Heart left ventricle (tissue), 16 donors: ENCODE measurements at regions not wholly inside any gene's neighbourhood (a gene's known extent, or its start where the extent isn't known, plus 50 kb on each side); places are given as distances from the start of the nearest gene placed in this dataset.

ENCODE experiments used
- ATAC-seq, 4 donors: fragments of 200-7000 bp; cut with Tn5 transposase; one replicate each; pipeline ENCODE4 v1.9.1; 2020 to 2022; ENCODE audit warnings: moderate library complexity in 4 of 4, mild to moderate bottlenecking in 3 of 4, moderate number of reproducible peaks in 1 of 4
- DNase-seq, 5 donors: peaks; one replicate each; pipeline ENCODE4 v3.0.0-alpha.2; 2020
- H3K27ac ChIP-seq, 12 donors: fragments of 200-600 bp; sonication (generic) in 4 of 12; one replicate each; pipeline versions ENCODE4 v1.5.0 to v1.8.0; 2016 to 2022; ENCODE audit warnings: mild to moderate bottlenecking in 2 of 12
- H3K27me3 ChIP-seq, 9 donors: fragments of 200-600 bp; sonication (generic) in 2 of 9; one replicate each; pipeline versions ENCODE4 v1.5.1 to v1.8.0; 2016 to 2022; ENCODE audit warnings: mild to moderate bottlenecking in 3 of 9
- H3K36me3 ChIP-seq, 9 donors: fragments of 200-600 bp; sonication (generic) in 2 of 9; one replicate each; pipeline versions ENCODE4 v1.5.0 to v1.8.0; 2018 to 2022; ENCODE audit warnings: mild to moderate bottlenecking in 2 of 9
- H3K4me1 ChIP-seq, 12 donors: fragments of 200-600 bp; sonication (generic) in 4 of 12; one replicate each; pipeline versions ENCODE4 v1.5.0 to v1.8.0; 2016 to 2022; ENCODE audit warnings: mild to moderate bottlenecking in 3 of 12
- H3K4me3 ChIP-seq, 12 donors: fragments of 200-600 bp; sonication (generic) in 4 of 12; one replicate each; pipeline versions ENCODE4 v1.5.0 to v1.8.0; 2017 to 2022; ENCODE audit warnings: mild to moderate bottlenecking in 9 of 12, moderate library complexity in 4 of 12
- H3K9me3 ChIP-seq, 12 donors: fragments of 200-600 bp; sonication (generic) in 4 of 12; one replicate each; pipeline versions ENCODE4 v1.5.0 to v1.8.0; 2016 to 2022; ENCODE audit warnings: mild to moderate bottlenecking in 1 of 12
- CTCF ChIP-seq, 12 donors: fragments of 200-600 bp; sonication (generic) in 4 of 12; IDR thresholded peaks; one replicate each; pipeline versions ENCODE4 v1.5.0 to v1.8.0; 2018 to 2022; ENCODE audit warnings: antibody characterized with exemption in 12 of 12, mild to moderate bottlenecking in 5 of 12
- POLR2A ChIP-seq, 2 donors: fragments of 450-650 bp; IDR thresholded peaks; one replicate each; pipeline ENCODE4 v1.6.1; 2017; ENCODE audit warnings: antibody characterized with exemption in 2 of 2, mild to moderate bottlenecking in 2 of 2, moderate library complexity in 2 of 2
- WGBS, 4 donors: extraction: QIAGEN DNeasy Blood & Tissue Kit in 2 of 4; methylation state at CpG; one replicate each; pipeline versions ENCODE4 v1.1.5 to v1.1.7; 2013 to 2018; 5-methylcytosine and 5-hydroxymethylcytosine counted together
- intact Hi-C, 10 donors: fragments of 100-400 bp; cut with DNase I; formaldehyde crosslinking; loops; one replicate each; pipeline versions ENCODE4 v1.11.1 to v1.14.2; 2022
- donor health status: ischemic (EF 13 %, LVEDD 7.1; RV severe dilation, severe dysfunction).
- donor health status: healthy with polysubstance abuse.
- donor health status: DM: no; HTN: yes; CAD: no.
- donor health status: DM: no; HTN: no; CAD: no.
- donor health status: ischemic (EF 25% LVEDD 6.9; RV normal size, moderate dysfunction).
- donor health status: ischemic (EF 25% LVEDD 5.7; RV mildly dilated, moderate dysfunction).
- donor health status: healthy.
- donor health status: DM: yes; HTN: yes; CAD: no.
- donor health status: ischemic (EF 35%, LVEDD 5.7; RV mildly dilated, moderate dysfunction).
- donor health status: nonischemic (EF 11% LVEDD 7.7; RV severe dilation, severe dysfunction).
- donor health status: DM: yes; HTN: yes; CAD: no.
- donor health status: PGD.
- donor health status: ischemic (EF 29% LVEDD 5.4; RV normal size, mild dysfunction).
- donor health status: nonischemic (EF 23%, LVEDD 6.1; RV moderate dilation, normal function).

GRCh38 chr10:75329190-75329745 is 72.3 kb downstream of the ZNF503 start:
- TF ChIP-seq CTCF (IDR thresholded peaks at IDR 0.05) (no peak), POLR2A (IDR thresholded peaks at IDR 0.05) (no peak)
- Histone ChIP-seq H3K27me3 (no peaks in the 10 kb centered on the region), H3K36me3 (no peaks in the 10 kb centered on the region), H3K4me1 (no peaks in the 10 kb centered on the region), H3K27ac (no peak overlapping the region), H3K9me3 (peaks cover 0 to 8% (median 0%) of the 10 kb centered on the region in 12 donors), H3K4me3 (no peak overlapping the region)
- intact Hi-C loops = no loop called here
- ATAC-seq (no peak), DNase-seq (no peak)
- 75 to 84% (median 79%) methylated on average over 2 of the region's 2 CpGs for WGBS, 4 donors

GRCh38 chr10:75326306-75326705 is 75.3 kb downstream of the ZNF503 start:
- no peaks in the 10 kb centered on the region for H3K36me3 ChIP-seq
- no peaks in the 10 kb centered on the region for H3K4me1 ChIP-seq
- TF ChIP-seq CTCF (IDR thresholded peaks at IDR 0.05) = no peak
- no peak for TF ChIP-seq POLR2A (IDR thresholded peaks at IDR 0.05)
- intact Hi-C loops = no loop called here
- no peaks in the 10 kb centered on the region for H3K27me3 ChIP-seq
- H3K27ac ChIP-seq = no peak overlapping the region
- DNase-seq (no peak), ATAC-seq (no peak)
- H3K4me3 ChIP-seq = no peak overlapping the region
- peaks cover 0 to 13% (median 2%) of the 10 kb centered on the region in 12 donors for H3K9me3 ChIP-seq

- Histone ChIP-seq H3K4me1 (no peaks in the 10 kb centered on the region), H3K27me3 (no peaks in the 10 kb centered on the region), H3K36me3 (no peaks in the 10 kb centered on the region), H3K9me3 (peaks cover 0 to 57% (median 20%) of the 10 kb centered on the region in 12 donors), H3K4me3 (no peak overlapping the region), H3K27ac (no peak overlapping the region)
- intact Hi-C loops = no loop called here
- DNase-seq (no peak), ATAC-seq (no peak)
- TF ChIP-seq CTCF (IDR thresholded peaks at IDR 0.05) (peak in 2 of 12 donors; percentile 39 to 60), POLR2A (IDR thresholded peaks at IDR 0.05) (no peak)
Measured at GRCh38 chr10:75319274-75319673, 82.3 kb downstream of the ZNF503 start.

- no peaks in the 10 kb centered on the region for H3K36me3 ChIP-seq
- ATAC-seq (no peak), DNase-seq (no peak)
- H3K9me3 ChIP-seq = peaks cover 0 to 44% (median 20%) of the 10 kb centered on the region in 12 donors
- no peaks in the 10 kb centered on the region for H3K4me1 ChIP-seq
- intact Hi-C loops = no loop called here
- H3K4me3 ChIP-seq = no peak overlapping the region
- no peaks in the 10 kb centered on the region for H3K27me3 ChIP-seq
- TF ChIP-seq POLR2A (IDR thresholded peaks at IDR 0.05) (no peak), CTCF (IDR thresholded peaks at IDR 0.05) (no peak)
- no peak overlapping the region for H3K27ac ChIP-seq
- WGBS, 4 donors = 72 to 88% (median 77%) methylated on average over 1 of the region's 1 CpG
Measured at GRCh38 chr10:75314570-75314969, 78.8 kb upstream of the COMTD1 start.
